ENCODE measurements at regions not wholly inside any gene's neighbourhood (a gene's known extent, or its start where the extent isn't known, plus 50 kb on each side); places are given as distances from the start of the nearest gene placed in this dataset.

DNA sequence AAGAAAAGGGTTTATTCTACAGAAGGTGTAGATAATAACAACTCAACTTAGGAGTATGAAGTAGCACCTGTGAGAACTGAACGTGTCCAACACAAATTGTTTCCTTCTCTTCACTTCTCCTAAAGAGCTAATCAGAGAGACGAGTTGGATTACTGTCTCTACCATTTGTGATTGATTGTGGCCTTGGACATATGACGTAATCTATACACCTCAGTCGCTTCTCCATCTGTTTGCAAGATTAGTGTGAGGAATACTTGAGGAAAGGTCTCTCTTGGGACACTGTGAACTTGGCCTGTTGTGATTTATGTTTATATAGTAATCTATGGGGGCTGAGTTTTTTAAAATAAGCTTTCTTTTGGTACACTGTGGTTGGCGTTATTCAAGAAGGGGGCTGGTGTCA lies 182.0 kb downstream of the ZNF330 start:
- Histone ChIP-seq H3K36me3 (no peaks in the 10 kb centered on the region), H3K4me3 (no peak overlapping the region)

DNA sequence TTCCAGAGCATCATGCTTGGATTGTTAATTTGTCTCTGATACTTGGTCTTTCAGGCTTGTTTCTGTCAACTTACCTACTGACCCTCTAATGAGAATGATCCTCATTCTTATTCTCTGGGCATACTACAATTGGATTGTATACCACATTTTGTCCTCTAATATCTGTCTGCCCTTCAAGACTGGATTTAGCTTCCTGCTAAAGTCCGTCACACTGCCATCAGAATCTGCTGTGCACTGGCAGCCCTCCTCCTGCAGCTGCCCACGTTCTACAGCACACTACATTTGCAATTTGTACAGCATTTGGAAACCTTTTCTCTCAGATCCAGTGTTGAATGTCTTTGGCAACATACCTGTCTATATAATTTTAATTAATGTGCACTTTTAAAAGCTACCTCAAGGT lies 183.1 kb downstream of the ZNF330 start:
- Histone ChIP-seq H3K36me3 (no peaks in the 10 kb centered on the region), H3K9ac (no peak overlapping the region), H3K9me3 (replicated peaks in 1 of 11) (0 out of 22 replicates have a peak, but pooled peaks cover 0 to under 1% (median 0%) of the 10 kb centered on the region in 11 experiments), H3K4me1 (no peaks in the 10 kb centered on the region), H3K4me2 (no peak overlapping the region), H3K4me3 (no peak overlapping the region), H3K27ac (no peak overlapping the region), H3K27me3 (no peaks in the 10 kb centered on the region), H4K20me1 (no peaks in the 10 kb centered on the region)
- TF ChIP-seq Cebpa-rat (IDR thresholded peaks at IDR 0.05): no peak

More for the DNA sequence above, 182.0 kb downstream of the ZNF330 start:
- Histone ChIP-seq H3K9ac (no peak overlapping the region), H3K9me3 (replicated peaks in 1 of 11) (0 out of 22 replicates have a peak, but pooled peaks cover 0 to 4% (median 0%) of the 10 kb centered on the region in 11 experiments), H4K20me1 (no peaks in the 10 kb centered on the region), H3K27ac (no peak overlapping the region), H3K4me2 (no peak overlapping the region), H3K4me1 (no peaks in the 10 kb centered on the region), H3K27me3 (no peaks in the 10 kb centered on the region)
- peak in 1 of 11 experiments; percentile 18; a peak in 1 of 22 replicates for TF ChIP-seq Cebpa-rat (IDR thresholded peaks at IDR 0.05)

DNA sequence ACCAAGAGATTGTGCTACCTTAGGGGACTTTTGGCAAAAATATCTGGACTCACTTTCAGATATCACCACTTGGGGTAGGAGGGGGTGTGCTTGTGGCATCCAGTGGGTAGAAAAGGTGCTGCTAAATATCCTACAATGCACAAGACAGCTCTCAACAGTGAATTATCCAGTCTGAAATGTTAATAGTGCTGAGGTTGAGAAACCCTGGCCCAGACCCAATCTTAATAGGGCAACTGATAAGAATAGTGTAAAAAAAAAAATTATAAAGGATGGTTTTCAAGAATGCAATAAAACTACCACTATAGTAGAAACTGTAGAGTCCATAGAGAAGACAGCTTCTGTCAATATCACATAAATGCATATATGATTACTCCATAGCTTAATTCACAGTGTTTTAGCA lies 185.5 kb downstream of the ZNF330 start:
- no peaks in the 10 kb centered on the region for H3K27me3 ChIP-seq
- H3K4me3 ChIP-seq: no peak overlapping the region
- H3K4me1 ChIP-seq: no peaks in the 10 kb centered on the region
- H3K36me3 ChIP-seq: no peaks in the 10 kb centered on the region
- H3K9me3 ChIP-seq (replicated peaks in 1 of 11): no peaks in the 10 kb centered on the region
- no peak for TF ChIP-seq Cebpa-rat (IDR thresholded peaks at IDR 0.05)
- no peak overlapping the region for H3K9ac ChIP-seq
- H3K4me2 ChIP-seq: no peak overlapping the region
- no peak overlapping the region for H3K27ac ChIP-seq
- no peaks in the 10 kb centered on the region for H4K20me1 ChIP-seq

DNA sequence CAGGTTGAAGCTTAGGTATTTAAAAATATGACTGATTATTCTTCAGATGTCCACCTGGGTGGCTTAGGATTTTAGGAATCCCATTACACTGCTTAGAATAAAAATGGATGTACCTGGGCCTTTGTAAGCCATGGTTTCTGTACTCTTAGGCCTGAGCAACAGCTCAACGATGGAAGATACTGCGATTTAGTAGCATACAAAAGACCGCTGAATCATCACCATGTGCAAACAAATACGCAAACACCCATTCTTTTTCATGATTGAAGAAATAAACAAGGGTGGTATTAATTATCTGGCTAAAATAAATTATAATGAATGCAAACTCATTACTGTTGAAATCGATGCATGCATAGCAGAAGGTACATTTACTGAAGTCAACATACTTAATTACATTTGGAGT lies 188.9 kb downstream of the ZNF330 start:
- H3K4me1 ChIP-seq: no peaks in the 10 kb centered on the region
- H3K9ac ChIP-seq: no peak overlapping the region
- no peak for TF ChIP-seq Cebpa-rat (IDR thresholded peaks at IDR 0.05)
- H3K27ac ChIP-seq: no peak overlapping the region
- no peak overlapping the region for H3K4me2 ChIP-seq
- H3K36me3 ChIP-seq: no peaks in the 10 kb centered on the region
- no peaks in the 10 kb centered on the region for H4K20me1 ChIP-seq
- no peaks in the 10 kb centered on the region for H3K27me3 ChIP-seq
- no peak overlapping the region for H3K4me3 ChIP-seq
- H3K9me3 ChIP-seq (replicated peaks in 1 of 11): no peaks in the 10 kb centered on the region

DNA sequence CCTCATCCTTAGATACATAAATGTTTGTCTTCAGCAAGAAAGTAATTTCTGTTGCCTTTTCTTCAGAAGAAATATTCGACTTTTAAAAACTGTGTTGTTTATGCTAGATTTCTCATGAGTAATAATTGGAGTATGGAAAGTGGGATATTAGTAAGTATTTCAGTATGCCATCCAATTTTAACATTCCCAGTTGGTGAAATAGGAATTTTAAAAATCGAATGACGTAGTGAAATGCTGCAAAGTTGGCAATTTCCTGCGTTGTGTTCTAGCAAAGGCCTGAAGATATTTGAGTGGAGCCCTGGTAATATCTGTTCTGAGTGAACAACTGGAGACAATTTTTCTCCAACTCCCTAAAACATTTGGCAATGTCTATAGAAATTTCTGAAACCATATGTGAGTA lies 190.1 kb downstream of the ZNF330 start:
- H3K27me3 ChIP-seq: no peaks in the 10 kb centered on the region

DNA sequence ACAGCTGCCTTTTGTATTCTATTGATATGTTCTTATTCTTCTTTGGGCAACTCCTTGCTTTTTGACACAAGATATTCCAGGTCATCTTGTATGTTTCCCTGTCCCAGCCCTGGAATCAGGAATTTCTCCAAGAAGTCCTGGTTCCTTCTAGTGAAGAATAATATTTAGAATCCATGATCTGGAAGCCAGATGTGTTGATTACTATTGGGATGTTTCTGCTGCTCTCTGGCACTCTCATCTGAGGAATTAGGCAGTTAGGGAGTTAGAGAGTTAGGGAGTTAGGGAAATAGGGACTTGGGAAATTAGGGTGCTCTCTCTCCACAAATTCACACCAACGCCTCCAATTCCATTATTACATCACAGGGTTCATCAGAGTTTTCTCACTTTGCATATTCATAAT lies 191.2 kb downstream of the ZNF330 start:
- no peaks in the 10 kb centered on the region for H3K36me3 ChIP-seq

More for the DNA sequence above, 190.1 kb downstream of the ZNF330 start:
- Histone ChIP-seq H3K27ac (no peak overlapping the region), H3K9me3 (replicated peaks in 1 of 11) (no peaks in the 10 kb centered on the region), H3K9ac (no peak overlapping the region), H3K4me3 (no peak overlapping the region), H3K36me3 (no peaks in the 10 kb centered on the region), H3K4me2 (no peak overlapping the region), H4K20me1 (no peaks in the 10 kb centered on the region), H3K4me1 (no peaks in the 10 kb centered on the region)
- TF ChIP-seq Cebpa-rat (IDR thresholded peaks at IDR 0.05): no peak

DNA sequence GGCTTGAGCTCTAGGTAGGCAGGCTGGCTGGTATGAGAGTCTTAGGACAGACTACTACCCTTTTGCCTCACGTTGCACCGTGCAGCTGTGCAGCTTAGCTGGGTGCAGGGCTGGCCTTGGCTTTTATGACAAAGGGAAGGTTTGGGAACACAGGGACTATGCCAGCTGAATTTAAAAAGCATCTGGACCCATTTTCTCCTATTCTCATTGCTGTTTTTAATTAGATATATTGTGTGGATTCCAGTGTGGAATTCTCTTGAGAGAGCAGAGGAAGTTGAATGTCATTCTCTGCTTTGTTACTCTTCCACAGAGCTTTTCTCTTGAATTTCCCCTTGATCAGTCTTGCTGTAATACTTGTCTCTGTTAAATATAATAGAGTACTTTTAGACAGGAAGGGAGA lies 192.7 kb downstream of the ZNF330 start:
- Histone ChIP-seq H3K27me3 (no peaks in the 10 kb centered on the region), H3K27ac (no peak overlapping the region), H3K4me1 (no peaks in the 10 kb centered on the region), H3K9me3 (replicated peaks in 1 of 11) (no peaks in the 10 kb centered on the region), H3K4me3 (no peak overlapping the region), H3K4me2 (no peak overlapping the region), H3K9ac (no peak overlapping the region), H4K20me1 (no peaks in the 10 kb centered on the region), H3K36me3 (no peaks in the 10 kb centered on the region)
- no peak for TF ChIP-seq Cebpa-rat (IDR thresholded peaks at IDR 0.05)

More for the DNA sequence above, 191.2 kb downstream of the ZNF330 start:
- H3K9me3 ChIP-seq (replicated peaks in 1 of 11): no peaks in the 10 kb centered on the region
- H3K4me3 ChIP-seq: no peak overlapping the region
- H3K27ac ChIP-seq: no peak overlapping the region
- H3K4me2 ChIP-seq: no peak overlapping the region
- H3K4me1 ChIP-seq: no peaks in the 10 kb centered on the region
- TF ChIP-seq Cebpa-rat (IDR thresholded peaks at IDR 0.05): no peak
- no peak overlapping the region for H3K9ac ChIP-seq
- H3K27me3 ChIP-seq: no peaks in the 10 kb centered on the region
- H4K20me1 ChIP-seq: no peaks in the 10 kb centered on the region

DNA sequence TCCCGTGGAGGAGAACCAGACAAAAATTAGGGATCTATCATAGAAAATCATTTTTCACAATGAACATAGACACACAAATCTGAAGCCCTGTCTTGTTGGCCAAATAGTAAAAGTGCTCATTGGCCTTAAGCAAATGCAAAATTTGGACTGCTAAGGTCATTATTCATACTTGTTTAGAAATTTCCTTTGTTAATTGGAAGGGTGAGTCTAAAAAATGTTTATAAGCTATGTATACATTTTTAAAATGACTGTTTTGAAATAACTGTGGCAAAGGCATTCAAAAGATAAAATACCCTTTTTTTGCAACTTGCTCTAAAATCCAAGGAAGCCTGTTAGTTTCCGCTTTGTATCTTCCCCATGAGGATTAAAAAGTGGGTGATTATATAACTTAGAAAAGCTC lies 195.0 kb downstream of the ZNF330 start:
- no peaks in the 10 kb centered on the region for H3K4me1 ChIP-seq
- no peaks in the 10 kb centered on the region for H3K27me3 ChIP-seq
- no peak overlapping the region for H3K4me3 ChIP-seq
- H3K9me3 ChIP-seq (replicated peaks in 1 of 11): no peaks in the 10 kb centered on the region
- no peaks in the 10 kb centered on the region for H3K36me3 ChIP-seq
- no peak overlapping the region for H3K9ac ChIP-seq
- no peak for TF ChIP-seq Cebpa-rat (IDR thresholded peaks at IDR 0.05)
- H4K20me1 ChIP-seq: no peaks in the 10 kb centered on the region
- no peak overlapping the region for H3K4me2 ChIP-seq
- no peak overlapping the region for H3K27ac ChIP-seq

DNA sequence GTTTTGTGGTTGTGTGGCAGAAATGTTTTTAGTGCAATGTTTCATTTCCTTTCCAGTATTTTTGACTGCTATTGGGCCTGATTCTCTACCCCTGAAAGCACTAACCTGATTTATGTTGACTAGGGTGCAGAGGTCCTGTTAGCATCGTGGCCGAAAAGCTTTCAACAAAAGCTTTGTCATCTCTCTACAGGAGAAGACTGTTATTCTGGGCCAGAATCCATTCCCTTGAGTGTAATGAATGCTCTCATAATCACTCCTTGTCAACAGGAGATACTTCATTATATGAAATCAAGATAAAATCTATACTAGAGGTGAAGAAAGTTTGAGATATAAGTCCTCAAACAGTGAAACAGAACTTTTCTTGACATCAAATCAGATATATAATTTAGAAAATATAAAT lies 195.5 kb downstream of the ZNF330 start:
- TF ChIP-seq Cebpa-rat (IDR thresholded peaks at IDR 0.05): no peak
- Histone ChIP-seq H3K9me3 (replicated peaks in 1 of 11) (no peaks in the 10 kb centered on the region), H4K20me1 (no peaks in the 10 kb centered on the region), H3K4me1 (no peaks in the 10 kb centered on the region), H3K27me3 (no peaks in the 10 kb centered on the region), H3K4me2 (no peak overlapping the region), H3K9ac (no peak overlapping the region), H3K4me3 (no peak overlapping the region), H3K36me3 (no peaks in the 10 kb centered on the region), H3K27ac (no peak overlapping the region)

DNA sequence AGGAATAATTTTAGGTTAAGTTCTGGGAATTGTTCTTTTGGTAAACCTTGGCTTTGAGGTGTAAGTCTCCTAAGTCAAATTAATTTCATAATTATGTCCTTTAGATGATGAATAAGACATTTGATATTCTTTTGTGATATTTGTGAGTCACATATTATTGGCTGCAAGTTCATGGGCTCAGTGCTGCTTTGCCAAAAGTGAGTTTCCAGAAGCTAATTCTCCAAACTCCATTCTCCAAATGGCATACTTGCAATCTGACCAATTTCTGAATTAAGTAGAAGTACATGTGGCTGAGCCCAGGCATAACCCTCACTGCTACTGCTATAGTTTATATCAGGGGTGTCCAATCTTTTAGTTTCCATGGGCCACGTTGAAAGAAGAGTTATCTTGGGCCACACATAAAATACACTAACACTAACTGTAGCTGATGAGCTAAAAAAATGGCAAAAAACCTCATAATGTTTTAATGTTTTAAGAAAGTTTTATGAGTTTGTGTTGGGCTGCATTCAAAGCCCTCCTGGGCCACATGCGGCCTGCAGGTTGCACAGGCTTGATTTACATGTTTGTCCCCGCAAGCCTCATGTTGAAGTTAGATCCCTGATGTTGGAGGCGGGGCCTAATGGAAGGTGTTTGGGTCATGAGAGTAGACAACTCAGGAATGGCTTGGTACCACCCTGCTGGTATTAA lies 196.1 kb downstream of the ZNF330 start:
- Histone ChIP-seq H3K36me3 (no peaks in the 10 kb centered on the region), H3K9ac (no peak overlapping the region), H3K27me3 (no peaks in the 10 kb centered on the region), H4K20me1 (no peaks in the 10 kb centered on the region), H3K27ac (no peak overlapping the region), H3K4me2 (no peak overlapping the region), H3K4me3 (no peak overlapping the region), H3K4me1 (no peaks in the 10 kb centered on the region), H3K9me3 (replicated peaks in 1 of 11) (no peaks in the 10 kb centered on the region)
- no peak for TF ChIP-seq Cebpa-rat (IDR thresholded peaks at IDR 0.05)
